Adipocyte (in vitro differentiated cells): ENCODE measurements at regions not wholly inside any gene's neighbourhood (a gene's known extent, or its start where the extent isn't known, plus 50 kb on each side); places are given as distances from the start of the nearest gene placed in this dataset.

Experiments
- DNase-seq: peaks from one replicate; pipeline ENCODE4 v3.0.0-alpha.2; 2015; ENCODE audit warnings: low read depth
- H3K27me3 ChIP-seq: replicated peaks from 2 replicates; pipeline ENCODE4 v1.7.0; 2013; ENCODE audit warnings: mild to moderate bottlenecking, low read length, moderate library complexity; ENCODE audit not compliant: control insufficient read depth, insufficient read depth
- H3K36me3 ChIP-seq: 2 replicates; pipeline ENCODE4 v1.7.0; 2013; ENCODE audit warnings: low read length, mild to moderate bottlenecking, moderate library complexity; ENCODE audit not compliant: control insufficient read depth, insufficient read depth, severe bottlenecking
- H3K4me1 ChIP-seq: 2 replicates; pipeline ENCODE4 v1.7.0; 2013; ENCODE audit warnings: mild to moderate bottlenecking, low read length, moderate library complexity; ENCODE audit not compliant: control insufficient read depth, insufficient read depth
- H3K4me3 ChIP-seq: 2 replicates; pipeline ENCODE4 v1.7.0; 2013; ENCODE audit warnings: mild to moderate bottlenecking, low read length, moderate library complexity
- H3K9ac ChIP-seq: 2 replicates; pipeline ENCODE4 v1.7.0; 2013; ENCODE audit warnings: mild to moderate bottlenecking, low read length, moderate library complexity
- H3K9me3 ChIP-seq: 2 replicates; pipeline ENCODE4 v1.7.0; 2013; ENCODE audit warnings: mild to moderate bottlenecking, low read length, moderate library complexity; ENCODE audit not compliant: control insufficient read depth

- H3K9me3 ChIP-seq = no peaks in the 10 kb centered on the region
- peaks cover 7% of the 10 kb centered on the region for H3K27me3 ChIP-seq
- peak overlapping the region; percentile 0 for H3K9ac ChIP-seq
- no peak for DNase-seq
- H3K4me3 ChIP-seq = peak overlapping the region; percentile 8
- H3K36me3 ChIP-seq = no peaks in the 10 kb centered on the region
- H3K4me1 ChIP-seq = peaks cover 22% of the 10 kb centered on the region
Measured at GRCh38 chr14:22280497-22281316, 308.3 kb downstream of the DAD1 start.

GRCh38 chr14:22276913-22277816 is 311.9 kb downstream of the DAD1 start:
- no peak overlapping the region for H3K4me3 ChIP-seq
- no peaks in the 10 kb centered on the region for H3K36me3 ChIP-seq
- no peak overlapping the region for H3K9ac ChIP-seq
- no peaks in the 10 kb centered on the region for H3K9me3 ChIP-seq
- peaks cover 22% of the 10 kb centered on the region for H3K4me1 ChIP-seq
- H3K27me3 ChIP-seq = peaks cover 16% of the 10 kb centered on the region
- peak; percentile 64 for DNase-seq

- DNase-seq = no peak
- Histone ChIP-seq H3K9ac (no peak overlapping the region), H3K4me3 (no peak overlapping the region), H3K27me3 (peaks cover 16% of the 10 kb centered on the region), H3K4me1 (peaks cover 7% of the 10 kb centered on the region), H3K36me3 (no peaks in the 10 kb centered on the region), H3K9me3 (no peaks in the 10 kb centered on the region)
Measured at GRCh38 chr14:22271838-22272799, 316.9 kb downstream of the DAD1 start.

GRCh38 chr14:22268875-22269274 is 320.1 kb downstream of the DAD1 start:
- Histone ChIP-seq H3K9ac (no peak overlapping the region), H3K4me3 (no peak overlapping the region), H3K9me3 (no peaks in the 10 kb centered on the region), H3K36me3 (no peaks in the 10 kb centered on the region), H3K4me1 (peaks cover 21% of the 10 kb centered on the region), H3K27me3 (peaks cover 5% of the 10 kb centered on the region)
- DNase-seq = peak; percentile 17

- Histone ChIP-seq H3K4me3 (no peak overlapping the region), H3K9me3 (no peaks in the 10 kb centered on the region), H3K4me1 (peaks cover 21% of the 10 kb centered on the region), H3K9ac (no peak overlapping the region), H3K36me3 (no peaks in the 10 kb centered on the region), H3K27me3 (no peaks in the 10 kb centered on the region)
- no peak for DNase-seq
Measured at GRCh38 chr14:22266683-22267082, 322.3 kb downstream of the DAD1 start.

GRCh38 chr14:22266142-22266442 is 322.9 kb downstream of the DAD1 start:
- no peak for DNase-seq
- Histone ChIP-seq H3K4me3 (no peak overlapping the region), H3K4me1 (peaks cover 21% of the 10 kb centered on the region), H3K36me3 (no peaks in the 10 kb centered on the region), H3K9me3 (no peaks in the 10 kb centered on the region), H3K9ac (peak overlapping the region; percentile 13), H3K27me3 (no peaks in the 10 kb centered on the region)

GRCh38 chr14:22265319-22266141 is 323.5 kb downstream of the DAD1 start:
- Histone ChIP-seq H3K4me3 (peak overlapping the region; percentile 16), H3K9me3 (no peaks in the 10 kb centered on the region), H3K9ac (peak overlapping the region; percentile 13), H3K4me1 (peaks cover 21% of the 10 kb centered on the region), H3K27me3 (no peaks in the 10 kb centered on the region), H3K36me3 (no peaks in the 10 kb centered on the region)
- peak; percentile 25 for DNase-seq

- DNase-seq = no peak
- H3K4me1 ChIP-seq = peaks cover 21% of the 10 kb centered on the region
Measured at GRCh38 chr14:22264759-22265158, 324.3 kb downstream of the DAD1 start.

GRCh38 chr14:22263961-22264360 is 325.1 kb downstream of the DAD1 start:
- H3K27me3 ChIP-seq = no peaks in the 10 kb centered on the region
- peaks cover 20% of the 10 kb centered on the region for H3K4me1 ChIP-seq
- no peaks in the 10 kb centered on the region for H3K9me3 ChIP-seq
- H3K36me3 ChIP-seq = no peaks in the 10 kb centered on the region
- H3K9ac ChIP-seq = no peak overlapping the region
- DNase-seq = no peak
- H3K4me3 ChIP-seq = no peak overlapping the region

More at GRCh38 chr14:22264759-22265158, 324.3 kb downstream of the DAD1 start:
- H3K9ac ChIP-seq = no peak overlapping the region
- H3K9me3 ChIP-seq = no peaks in the 10 kb centered on the region
- no peaks in the 10 kb centered on the region for H3K27me3 ChIP-seq
- no peaks in the 10 kb centered on the region for H3K36me3 ChIP-seq
- no peak overlapping the region for H3K4me3 ChIP-seq

- DNase-seq = no peak
- Histone ChIP-seq H3K27me3 (no peaks in the 10 kb centered on the region), H3K9ac (no peak overlapping the region), H3K4me3 (no peak overlapping the region), H3K9me3 (no peaks in the 10 kb centered on the region), H3K36me3 (no peaks in the 10 kb centered on the region), H3K4me1 (peaks cover 14% of the 10 kb centered on the region)
Measured at GRCh38 chr14:22262881-22263280, 326.1 kb downstream of the DAD1 start.
